OCI-LY1 (cell line): ENCODE measurements at regions not wholly inside any gene's neighbourhood (a gene's known extent, or its start where the extent isn't known, plus 50 kb on each side); places are given as distances from the start of the nearest gene placed in this dataset.
"Not testable (repeated sequence)": the region's sequence is repeated elsewhere in the genome, so short reads cannot be mapped to it uniquely, and the experiment has no call there.

Source experiments
- CTCF ChIP-seq: fragments of 200-600 bp; sonication (generic), shearing (Covaris generic); IDR thresholded peaks from 2 replicates; pipeline ENCODE4 v1.5.1; 2017; ENCODE audit warnings: mild to moderate bottlenecking, antibody characterized with exemption, low read length, moderate library complexity, mixed read lengths
- EZH2 ChIP-seq: fragments of 200-600 bp; sonication (generic), shearing (Covaris generic); IDR thresholded peaks from 2 replicates; pipeline ENCODE4 v1.8.0; 2017; ENCODE audit warnings: borderline replicate concordance, mixed run types, mild to moderate bottlenecking, antibody characterized with exemption, low read length, moderate library complexity, mixed read lengths

DNA sequence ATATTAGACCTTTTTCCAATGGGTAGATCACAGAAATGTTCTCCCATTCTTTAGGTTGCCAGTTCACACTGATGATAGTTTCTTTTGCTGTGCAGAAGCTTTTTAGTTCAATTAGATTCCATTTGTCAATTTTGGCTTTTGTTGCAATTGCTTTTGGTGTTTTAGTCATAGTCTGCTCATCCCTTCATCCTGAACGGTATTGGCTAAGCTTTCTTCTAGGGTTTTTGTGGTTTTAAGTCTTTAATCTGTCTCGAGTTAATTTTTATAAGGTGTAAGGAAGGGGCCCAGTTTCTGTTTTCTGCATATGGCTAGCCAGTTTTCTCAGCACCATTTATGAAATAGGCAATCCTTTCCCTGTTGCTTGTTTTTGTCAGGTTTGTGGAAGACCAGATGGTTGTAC is 564.3 kb upstream of the ZNF337 start:
- TF ChIP-seq CTCF, EZH2: not testable (repeated sequence)
